ENCODE measurements at regions not wholly inside any gene's neighbourhood (a gene's known extent, or its start where the extent isn't known, plus 50 kb on each side); places are given as distances from the start of the nearest gene placed in this dataset.
"Not testable (repeated sequence)": the region's sequence is repeated elsewhere in the genome, so short reads cannot be mapped to it uniquely, and the experiment has no call there.

- no peak for TF ChIP-seq CTCF (IDR thresholded peaks at IDR 0.05; ENCODE audit: low read depth, low read length)
- in situ Hi-C loops (cut with HindIII; ENCODE audit: low sequenced_read_pairs): no loop called here
- DNase-seq (ENCODE audit: low read depth, low spot score): no peak
- H3K4me3 ChIP-seq (ENCODE audit: low read depth, low read length): no peak overlapping the region
Measured at GRCh38 chr4:118585015-118585414, 100.2 kb upstream of the METTL14 start.

GRCh38 chr4:118586357-118586790 lies 98.8 kb upstream of the METTL14 start:
- in situ Hi-C loops (cut with HindIII; ENCODE audit: low sequenced_read_pairs): no loop called here
- DNase-seq (ENCODE audit: low read depth, low spot score): no peak
- no peak overlapping the region for H3K4me3 ChIP-seq (ENCODE audit: low read depth, low read length)
- TF ChIP-seq CTCF (IDR thresholded peaks at IDR 0.05; ENCODE audit: low read depth, low read length): no peak

- no peak for TF ChIP-seq CTCF (IDR thresholded peaks at IDR 0.05; ENCODE audit: low read depth, low read length)
- in situ Hi-C loops (cut with HindIII; ENCODE audit: low sequenced_read_pairs): no loop called here
- no peak overlapping the region for H3K4me3 ChIP-seq (ENCODE audit: low read depth, low read length)
- no peak for DNase-seq (ENCODE audit: low read depth, low spot score)
Measured at GRCh38 chr4:118587116-118587831, 97.9 kb upstream of the METTL14 start.

- no peak for TF ChIP-seq CTCF (IDR thresholded peaks at IDR 0.05; ENCODE audit: low read depth, low read length)
- in situ Hi-C loops (cut with HindIII; ENCODE audit: low sequenced_read_pairs): no loop called here
Measured at GRCh38 chr4:118587946-118588345, 97.2 kb upstream of the METTL14 start.

GRCh38 chr4:118589471-118590055 lies 95.6 kb upstream of the METTL14 start:
- no peak for TF ChIP-seq CTCF (IDR thresholded peaks at IDR 0.05; ENCODE audit: low read depth, low read length)
- H3K4me3 ChIP-seq (ENCODE audit: low read depth, low read length): no peak overlapping the region
- in situ Hi-C loops (cut with HindIII; ENCODE audit: low sequenced_read_pairs): no loop called here
- DNase-seq (ENCODE audit: low read depth, low spot score): no peak

More at GRCh38 chr4:118587946-118588345, 97.2 kb upstream of the METTL14 start:
- no peak overlapping the region for H3K4me3 ChIP-seq (ENCODE audit: low read depth, low read length)
- no peak for DNase-seq (ENCODE audit: low read depth, low spot score)

- in situ Hi-C loops (cut with HindIII; ENCODE audit: low sequenced_read_pairs): not testable (repeated sequence)
- H3K4me3 ChIP-seq (ENCODE audit: low read depth, low read length): peak overlapping the region; percentile 52
- DNase-seq (ENCODE audit: low read depth, low spot score): peak; percentile 95
Measured at GRCh38 chr4:118591339-118592046, 93.7 kb upstream of the METTL14 start.

- in situ Hi-C loops (cut with HindIII; ENCODE audit: low sequenced_read_pairs); DNase-seq (ENCODE audit: low read depth, low spot score): not testable (repeated sequence)
- peak overlapping the region; percentile 52 for H3K4me3 ChIP-seq (ENCODE audit: low read depth, low read length)
Measured at GRCh38 chr4:118592289-118592688, 92.9 kb upstream of the METTL14 start.

- H3K4me3 ChIP-seq (ENCODE audit: low read depth, low read length); in situ Hi-C loops (cut with HindIII; ENCODE audit: low sequenced_read_pairs); DNase-seq (ENCODE audit: low read depth, low spot score): not testable (repeated sequence)
Measured at GRCh38 chr4:118595883-118596282, 89.3 kb upstream of the METTL14 start.

GRCh38 chr4:118625097-118625496 lies 60.1 kb upstream of the METTL14 start:
- in situ Hi-C loops (cut with HindIII; ENCODE audit: low sequenced_read_pairs); H3K4me3 ChIP-seq (ENCODE audit: low read depth, low read length); DNase-seq (ENCODE audit: low read depth, low spot score): not testable (repeated sequence)

- DNase-seq (ENCODE audit: low read depth, low spot score): peak; percentile 22
- in situ Hi-C loops (cut with HindIII; ENCODE audit: low sequenced_read_pairs); H3K4me3 ChIP-seq (ENCODE audit: low read depth, low read length): not testable (repeated sequence)
Measured at GRCh38 chr4:118629697-118630096, 55.5 kb upstream of the METTL14 start.

- H3K4me3 ChIP-seq (ENCODE audit: low read depth, low read length); DNase-seq (ENCODE audit: low read depth, low spot score); in situ Hi-C loops (cut with HindIII; ENCODE audit: low sequenced_read_pairs): not testable (repeated sequence)
Measured at GRCh38 chr4:118630897-118631296, 54.3 kb upstream of the METTL14 start.
